ENCODE measurements at regions not wholly inside any gene's neighbourhood (a gene's known extent, or its start where the extent isn't known, plus 50 kb on each side); places are given as distances from the start of the nearest gene placed in this dataset.

DNA sequence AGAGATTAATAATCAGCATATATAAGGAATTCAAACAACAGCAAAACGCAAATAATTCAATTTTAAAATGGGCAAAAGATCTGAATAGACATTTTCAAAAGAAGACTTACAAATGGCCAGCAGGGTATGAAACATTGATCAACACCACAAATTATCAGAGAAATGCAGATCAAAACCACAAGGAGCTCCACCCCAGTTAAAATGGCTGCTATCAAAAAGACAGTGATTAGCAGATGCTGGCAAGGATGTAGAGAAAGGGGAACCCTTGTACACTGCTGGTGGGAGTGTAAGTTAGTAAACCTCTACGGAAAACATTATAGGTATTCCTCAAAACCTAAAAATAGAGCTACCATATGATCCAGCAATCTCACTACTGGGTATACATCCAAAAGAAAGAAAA, 128.0 kb upstream of the CACUL1 start:
- TF ChIP-seq CTCF (conservative IDR thresholded peaks at IDR 0.05 in 1 of 2, IDR thresholded peaks at IDR 0.05 in 1 of 2; ENCODE audit: low read depth in 1 of 2, low read length in 2 of 2) (no peak), EZH2 (IDR thresholded peaks at IDR 0.05; ENCODE audit: low read length, missing control alignments) (no peak)

Measured in fibroblast of lung (primary cell).